OCI-LY1 (cell line): ENCODE measurements at regions not wholly inside any gene's neighbourhood (a gene's known extent, or its start where the extent isn't known, plus 50 kb on each side); places are given as distances from the start of the nearest gene placed in this dataset.

ENCODE experiments used
- CTCF ChIP-seq: fragments of 200-600 bp; sonication (generic), shearing (Covaris generic); IDR thresholded peaks from 2 replicates; pipeline ENCODE4 v1.5.1; 2017; ENCODE audit warnings: mild to moderate bottlenecking, antibody characterized with exemption, low read length, moderate library complexity, mixed read lengths
- EZH2 ChIP-seq: fragments of 200-600 bp; sonication (generic), shearing (Covaris generic); IDR thresholded peaks from 2 replicates; pipeline ENCODE4 v1.8.0; 2017; ENCODE audit warnings: borderline replicate concordance, mixed run types, mild to moderate bottlenecking, antibody characterized with exemption, low read length, moderate library complexity, mixed read lengths

GRCh38 chr6:54029187-54029586, 82.1 kb upstream of the MLIP start:
- TF ChIP-seq CTCF (no peak), EZH2 (no peak)
